ENCODE measurements at regions not wholly inside any gene's neighbourhood (a gene's known extent, or its start where the extent isn't known, plus 50 kb on each side); places are given as distances from the start of the nearest gene placed in this dataset.

DNA sequence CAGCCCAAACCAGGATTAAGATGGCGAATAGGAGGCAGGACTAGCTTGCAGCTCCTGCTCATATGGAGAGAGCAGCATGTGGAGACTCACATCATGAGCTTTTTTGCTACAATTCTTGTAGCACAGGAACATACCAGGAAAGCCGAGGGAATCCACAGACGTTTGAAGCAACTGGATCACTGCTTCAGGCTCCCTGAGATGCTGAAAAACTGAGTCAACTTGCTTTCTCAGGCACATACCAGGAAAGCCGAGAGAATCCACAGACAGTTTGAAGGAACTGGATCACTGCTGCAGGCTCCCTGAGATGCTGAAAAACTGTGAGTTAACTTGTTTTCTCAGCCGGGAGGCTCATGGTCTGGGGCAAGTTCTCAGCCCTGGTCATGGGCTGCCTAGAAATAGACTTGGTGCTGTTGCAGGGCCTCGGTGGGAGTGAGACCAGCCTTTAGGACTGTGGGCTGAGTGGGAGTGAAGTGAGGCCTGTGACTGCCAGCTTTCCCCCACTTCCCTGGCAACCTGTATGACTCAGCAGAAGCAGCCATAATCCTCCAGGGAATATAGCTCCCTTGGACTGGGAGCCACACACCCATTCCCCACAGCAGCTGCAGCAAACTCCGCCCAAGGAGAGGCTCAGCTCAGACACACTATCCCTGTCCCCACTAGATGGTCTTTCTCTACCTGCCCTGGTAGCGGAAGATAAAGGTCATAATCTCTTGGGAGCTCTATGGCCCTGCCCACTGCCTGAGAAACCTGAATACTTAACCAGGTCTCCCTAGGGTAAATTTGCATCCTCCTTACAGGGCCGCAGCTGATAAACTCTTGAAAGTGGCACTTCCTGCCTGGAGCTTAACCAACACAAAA lies 51.9 kb upstream of the PFN2 start:
- no peak for DNase-seq

DNA sequence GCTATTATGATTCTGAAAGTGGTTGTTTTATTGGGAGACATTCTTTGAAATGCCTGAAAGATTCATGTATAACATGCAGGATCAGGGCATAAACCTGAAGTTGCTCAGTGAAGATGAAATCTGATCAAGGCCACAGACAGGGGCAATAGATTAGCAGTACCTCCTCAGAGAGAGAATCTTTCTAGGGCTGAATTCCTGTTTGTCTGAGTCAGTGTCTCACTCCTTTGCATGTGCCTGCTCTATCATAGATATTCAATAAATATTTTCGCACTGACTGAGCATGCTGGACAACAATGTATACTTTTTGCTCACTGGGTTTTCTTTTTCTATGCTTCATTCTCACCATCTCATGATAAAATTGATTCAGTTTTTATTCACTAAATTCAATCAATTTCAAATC lies 49.8 kb upstream of the PFN2 start:
- DNase-seq, result no peak

Data from renal pelvis (tissue), 1 donor.